Renal pelvis (tissue), 1 donor: ENCODE measurements at regions not wholly inside any gene's neighbourhood (a gene's known extent, or its start where the extent isn't known, plus 50 kb on each side); places are given as distances from the start of the nearest gene placed in this dataset.

ENCODE experiments used
- DNase-seq: peaks from one replicate; pipeline ENCODE4 v3.0.0-alpha.2; 2013

DNA sequence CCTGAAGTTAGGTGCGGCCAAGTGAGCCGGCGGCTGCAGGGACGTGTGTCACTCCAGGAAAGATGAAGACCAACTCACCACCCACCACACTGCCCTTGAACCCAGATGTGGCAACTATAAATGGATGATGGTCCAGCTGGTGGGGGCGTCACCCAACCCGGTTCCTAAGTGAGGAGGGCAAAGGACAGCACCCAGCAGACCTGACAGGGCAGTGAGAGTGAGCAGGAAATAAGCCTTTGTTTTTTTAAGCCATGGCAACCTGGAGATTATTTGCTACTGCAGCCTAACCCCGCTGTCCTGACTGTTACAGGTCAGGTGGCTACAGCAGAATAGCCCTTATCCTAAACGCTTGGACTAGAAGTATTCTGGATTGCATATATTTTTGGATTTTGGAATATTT, 228.9 kb downstream of the CTTN start:
- DNase-seq, result no peak

GRCh38 chr11:70628176-70628854, 230.0 kb downstream of the CTTN start:
- no peak for DNase-seq

GRCh38 chr11:70628855-70629844, 230.8 kb downstream of the CTTN start:
- DNase-seq, result no peak

GRCh38 chr11:70630068-70630467, 231.7 kb downstream of the CTTN start:
- no peak for DNase-seq

GRCh38 chr11:70630816-70631623, 232.7 kb downstream of the CTTN start:
- no peak for DNase-seq

DNA sequence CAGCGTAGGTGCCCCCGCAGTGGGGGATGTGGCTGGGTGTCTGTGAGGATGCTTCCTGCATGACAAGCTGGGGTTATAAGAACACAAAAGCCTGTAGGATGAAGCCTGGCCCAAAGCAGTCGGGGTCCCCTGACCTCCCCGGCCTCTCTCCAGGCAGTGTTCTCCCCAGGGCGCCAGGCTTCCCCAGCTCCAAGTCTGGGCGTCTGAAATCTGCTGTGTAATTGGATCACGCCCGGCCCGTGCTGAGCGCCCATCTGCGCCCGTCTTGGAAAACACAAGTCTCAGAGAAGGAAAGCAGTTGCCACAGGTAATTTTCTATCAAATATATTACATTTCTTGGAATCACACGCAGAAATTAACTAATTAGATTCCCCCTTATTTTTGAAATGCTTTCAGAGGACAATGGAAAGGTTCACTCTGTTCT, 233.3 kb downstream of the CTTN start:
- no peak for DNase-seq

DNA sequence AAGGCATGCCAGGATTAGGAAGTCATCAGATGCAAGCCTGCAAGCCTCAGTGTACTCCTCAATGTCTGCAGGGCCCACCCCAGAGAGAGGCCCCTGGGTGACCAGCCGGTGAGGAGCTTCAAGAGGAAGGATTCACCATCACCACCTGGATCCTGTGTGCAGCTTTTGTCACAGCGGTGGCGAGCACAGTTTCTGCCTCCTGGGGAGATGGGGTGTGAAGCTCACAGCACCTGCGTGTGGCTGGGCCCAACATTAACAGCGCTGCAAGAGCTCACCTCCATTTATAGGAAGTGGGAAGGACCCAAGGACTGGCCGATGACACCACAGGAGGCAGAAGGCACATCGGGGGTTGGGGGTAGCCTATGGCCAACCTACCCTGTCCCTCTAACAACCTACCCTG, 235.3 kb downstream of the CTTN start:
- no peak for DNase-seq

GRCh38 chr11:70636659-70637058, 238.3 kb downstream of the CTTN start:
- no peak for DNase-seq

DNA sequence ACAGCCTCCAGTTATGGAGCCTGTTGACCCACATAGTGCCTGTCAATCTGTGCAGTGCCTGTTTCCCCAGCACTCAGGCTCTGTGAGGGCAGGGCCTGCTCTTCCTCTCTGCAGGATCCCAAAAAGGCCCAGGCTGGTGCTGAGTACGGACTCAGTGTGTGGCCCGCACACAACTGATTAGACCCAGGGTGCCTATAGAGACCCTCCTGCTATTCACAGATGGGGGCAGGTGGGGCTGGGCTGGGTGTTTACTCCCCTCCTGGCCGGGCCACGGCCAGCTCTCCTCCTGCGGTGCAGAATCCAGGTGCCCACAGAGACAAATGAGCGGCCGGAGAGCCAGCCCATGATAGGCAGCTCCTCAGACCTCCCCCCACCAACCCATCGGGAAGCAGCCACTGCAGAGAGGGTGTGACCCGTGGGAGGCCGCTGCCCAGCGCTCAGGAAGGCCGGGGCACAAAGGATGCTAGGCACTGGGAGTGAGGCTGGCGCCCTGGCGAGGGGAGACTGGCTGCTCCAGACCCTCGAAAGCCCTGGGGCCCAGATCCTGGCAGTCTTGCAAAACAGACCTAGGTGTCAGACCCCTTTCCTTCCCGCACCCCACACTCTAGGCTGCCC, 239.0 kb downstream of the CTTN start:
- DNase-seq, result no peak

- no peak for DNase-seq
Observed at GRCh38 chr11:70637949-70638583, 239.7 kb downstream of the CTTN start.

DNA sequence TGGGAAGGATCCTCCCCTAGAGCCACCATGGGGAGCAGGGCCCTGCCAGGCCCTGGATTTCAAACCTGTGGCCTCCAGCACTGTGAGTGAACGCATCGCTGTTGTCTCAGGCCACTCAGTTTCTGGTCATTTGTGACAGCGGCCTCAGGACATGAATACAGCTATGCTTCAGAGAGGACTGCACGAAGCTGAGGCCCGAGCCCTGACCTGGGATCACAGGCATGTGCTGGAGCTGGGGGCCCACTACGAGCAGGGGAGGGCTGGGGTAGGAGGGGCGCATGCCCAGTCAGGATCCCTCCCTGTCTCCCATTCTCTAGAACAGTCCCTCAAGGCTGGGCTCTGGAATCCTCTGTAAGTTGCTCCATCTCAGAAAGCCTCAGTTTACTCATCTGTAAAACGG, 242.1 kb downstream of the CTTN start:
- no peak for DNase-seq

GRCh38 chr11:70641369-70641768, 243.0 kb downstream of the CTTN start:
- DNase-seq, result no peak

DNA sequence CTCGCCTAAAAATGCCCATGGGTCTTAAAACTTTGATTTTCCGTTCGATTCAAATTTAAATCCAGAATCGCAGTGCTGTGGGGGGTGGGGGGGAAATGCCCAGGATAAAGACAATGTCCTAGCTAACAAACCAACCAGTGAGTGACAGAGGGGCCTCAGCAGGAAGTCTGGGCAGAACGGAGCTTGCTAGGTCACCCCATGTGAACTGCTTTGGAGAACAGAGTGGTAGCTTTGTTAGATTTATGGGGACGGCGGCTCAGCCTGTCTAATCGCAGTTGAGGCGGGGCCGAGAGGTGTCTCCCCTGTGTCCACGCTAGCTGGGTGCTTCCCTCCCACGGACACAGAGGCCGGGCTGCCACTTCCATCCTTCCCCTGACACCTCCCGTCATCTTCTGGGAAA, 243.9 kb downstream of the CTTN start:
- DNase-seq, result no peak

- no peak for DNase-seq
Observed at GRCh38 chr11:70643642-70644041, 245.3 kb downstream of the CTTN start.

DNA sequence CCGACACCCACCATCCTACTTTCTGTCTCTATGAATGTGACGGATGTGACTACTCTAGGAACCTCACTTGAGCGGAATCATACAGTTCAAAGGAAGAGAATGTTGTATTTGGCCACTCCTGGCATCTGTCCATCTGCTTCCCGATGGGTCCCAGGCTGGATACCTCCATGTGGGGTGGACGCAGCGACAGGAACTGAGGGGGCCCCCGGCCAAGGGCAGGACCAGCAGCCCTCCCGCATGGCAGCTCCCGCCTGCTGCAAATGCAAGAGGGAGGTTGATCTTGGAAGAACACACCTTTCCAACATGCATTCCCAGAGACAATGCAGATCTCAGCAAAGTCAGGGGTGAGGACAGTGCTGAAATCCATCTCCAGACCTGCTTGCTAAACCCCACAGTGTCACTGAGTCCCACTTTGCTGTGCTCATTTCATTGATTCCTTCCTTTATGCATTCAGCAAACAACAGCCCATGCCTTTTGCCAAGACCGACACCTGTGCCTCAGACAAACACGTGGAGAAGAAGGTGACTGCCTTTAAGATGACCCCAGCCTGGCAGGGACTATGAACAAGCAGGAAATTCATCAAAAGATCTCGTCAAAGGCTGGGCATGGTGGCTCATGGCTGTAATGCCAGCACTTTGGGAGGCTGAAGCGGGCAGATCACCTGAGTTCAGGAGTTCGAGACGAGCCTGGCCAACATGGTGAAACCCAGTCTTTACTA, 246.2 kb downstream of the CTTN start:
- DNase-seq, result no peak

- DNase-seq, result no peak
Observed at GRCh38 chr11:70645537-70645936, 247.2 kb downstream of the CTTN start.

DNA sequence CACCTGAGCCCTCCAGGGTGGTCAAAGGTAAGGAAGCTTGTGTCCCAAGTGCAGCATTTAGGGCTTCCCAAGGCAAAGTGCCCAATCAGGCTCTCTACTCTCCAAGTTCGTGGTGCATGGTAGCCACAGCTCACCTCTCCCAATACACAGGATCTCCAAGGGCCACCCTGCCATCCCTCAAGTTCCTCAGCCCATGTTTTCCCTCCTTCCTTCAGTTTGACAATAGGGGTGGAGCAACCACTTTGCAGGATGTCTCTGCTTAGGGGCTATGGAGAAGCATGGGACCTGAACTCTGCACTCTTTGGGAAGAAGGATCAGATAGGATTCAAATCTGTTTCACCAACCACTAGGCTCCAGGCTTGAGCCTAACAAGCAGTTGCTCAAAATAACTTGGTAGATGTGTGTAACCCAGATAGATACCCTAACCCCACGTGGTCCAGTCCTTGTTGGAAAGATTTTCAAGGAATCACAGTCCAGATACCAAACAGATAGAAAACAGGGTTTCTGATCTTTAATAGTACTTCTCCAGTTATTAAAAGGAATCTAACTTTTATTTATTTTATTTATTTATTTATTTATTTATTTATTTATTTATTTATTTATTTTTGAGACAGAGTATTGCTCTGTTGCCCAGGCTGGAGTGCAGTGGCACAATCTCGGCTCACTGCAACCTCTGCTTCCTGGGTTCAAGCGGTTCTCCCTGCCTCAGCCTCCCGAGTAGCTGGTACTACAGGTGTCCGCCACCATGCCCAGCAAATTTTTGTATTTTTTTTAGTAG, 248.1 kb downstream of the CTTN start:
- DNase-seq, result no peak

GRCh38 chr11:70647188-70648166, 249.1 kb downstream of the CTTN start:
- no peak for DNase-seq
